Choroid plexus epithelial cell (primary cell): ENCODE measurements at regions not wholly inside any gene's neighbourhood (a gene's known extent, or its start where the extent isn't known, plus 50 kb on each side); places are given as distances from the start of the nearest gene placed in this dataset.

ENCODE experiments used
- DNase-seq: peaks from one replicate; pipeline ENCODE4 v3.0.0-alpha.2; 2010; ENCODE audit warnings: low read depth
- H3K4me3 ChIP-seq: 2 replicates; pipeline ENCODE4 v1.5.1; 2011; ENCODE audit warnings: low read depth, mild to moderate bottlenecking, control low read depth, low read length, moderate library complexity
- TF ChIP-seq, protein P1 (sequence below): conservative IDR thresholded peaks from 2 replicates; pipeline ENCODE4 v1.5.1; 2011; ENCODE audit warnings: low read depth, mild to moderate bottlenecking, control low read depth, inconsistent platforms, low read length, moderate library complexity

DNA sequence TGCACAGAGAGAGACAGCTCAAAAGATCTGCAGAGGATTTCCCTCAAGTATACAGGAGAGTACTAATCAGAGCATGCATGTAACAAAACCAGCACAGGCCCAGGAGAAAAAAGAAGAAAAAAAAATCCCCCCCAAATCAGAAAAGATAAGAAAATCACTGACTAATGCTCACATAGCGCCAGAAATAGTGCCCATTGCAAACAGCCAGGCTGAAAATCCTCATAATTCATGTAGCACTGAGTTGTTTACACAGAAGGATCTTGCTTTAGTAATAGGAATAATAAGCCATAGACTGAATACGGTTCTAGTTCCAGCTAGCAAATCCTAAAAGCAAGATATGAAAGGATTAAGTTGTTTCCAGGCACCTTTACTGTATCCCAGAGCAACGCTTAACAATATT, 51.8 kb upstream of the MAGEC2 start:
- DNase-seq: no peak
- no peak overlapping the region for H3K4me3 ChIP-seq
- TF ChIP-seq, protein P1, sequence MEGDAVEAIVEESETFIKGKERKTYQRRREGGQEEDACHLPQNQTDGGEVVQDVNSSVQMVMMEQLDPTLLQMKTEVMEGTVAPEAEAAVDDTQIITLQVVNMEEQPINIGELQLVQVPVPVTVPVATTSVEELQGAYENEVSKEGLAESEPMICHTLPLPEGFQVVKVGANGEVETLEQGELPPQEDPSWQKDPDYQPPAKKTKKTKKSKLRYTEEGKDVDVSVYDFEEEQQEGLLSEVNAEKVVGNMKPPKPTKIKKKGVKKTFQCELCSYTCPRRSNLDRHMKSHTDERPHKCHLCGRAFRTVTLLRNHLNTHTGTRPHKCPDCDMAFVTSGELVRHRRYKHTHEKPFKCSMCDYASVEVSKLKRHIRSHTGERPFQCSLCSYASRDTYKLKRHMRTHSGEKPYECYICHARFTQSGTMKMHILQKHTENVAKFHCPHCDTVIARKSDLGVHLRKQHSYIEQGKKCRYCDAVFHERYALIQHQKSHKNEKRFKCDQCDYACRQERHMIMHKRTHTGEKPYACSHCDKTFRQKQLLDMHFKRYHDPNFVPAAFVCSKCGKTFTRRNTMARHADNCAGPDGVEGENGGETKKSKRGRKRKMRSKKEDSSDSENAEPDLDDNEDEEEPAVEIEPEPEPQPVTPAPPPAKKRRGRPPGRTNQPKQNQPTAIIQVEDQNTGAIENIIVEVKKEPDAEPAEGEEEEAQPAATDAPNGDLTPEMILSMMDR: no peak
